ENCODE measurements at regions not wholly inside any gene's neighbourhood (a gene's known extent, or its start where the extent isn't known, plus 50 kb on each side); places are given as distances from the start of the nearest gene placed in this dataset.

- Histone ChIP-seq H3K4me3 (ENCODE audit: low read length in 2 of 2) (no peak overlapping the region), H3K9me3 (ENCODE audit: control insufficient read depth in 2 of 2, low read length in 2 of 2) (no peaks in the 10 kb centered on the region), H3K27me3 (ENCODE audit: control insufficient read depth in 2 of 2, insufficient read depth in 2 of 2, low read length in 2 of 2) (no peaks in the 10 kb centered on the region), H3K9ac (ENCODE audit: low read depth in 1 of 2, low read length in 2 of 2) (no peak overlapping the region), H3K4me1 (ENCODE audit: control insufficient read depth in 2 of 2, insufficient read depth in 2 of 2, low read length in 2 of 2) (no peaks in the 10 kb centered on the region), H3K36me3 (ENCODE audit: control insufficient read depth in 2 of 2, insufficient read depth in 2 of 2, low read length in 2 of 2) (no peaks in the 10 kb centered on the region), H3K27ac (ENCODE audit: low read depth in 2 of 2, low read length in 2 of 2) (no peak overlapping the region)
Measured at GRCh38 chr16:73265124-73265837, 217.4 kb upstream of the ZFHX3 start.

- Histone ChIP-seq H3K9me3 (ENCODE audit: control insufficient read depth in 2 of 2, low read length in 2 of 2) (no peaks in the 10 kb centered on the region), H3K36me3 (ENCODE audit: control insufficient read depth in 2 of 2, insufficient read depth in 2 of 2, low read length in 2 of 2) (no peaks in the 10 kb centered on the region), H3K27me3 (ENCODE audit: control insufficient read depth in 2 of 2, insufficient read depth in 2 of 2, low read length in 2 of 2) (no peaks in the 10 kb centered on the region), H3K27ac (ENCODE audit: low read depth in 2 of 2, low read length in 2 of 2) (no peak overlapping the region), H3K4me3 (ENCODE audit: low read length in 2 of 2) (no peak overlapping the region), H3K4me1 (ENCODE audit: control insufficient read depth in 2 of 2, insufficient read depth in 2 of 2, low read length in 2 of 2) (no peaks in the 10 kb centered on the region), H3K9ac (ENCODE audit: low read depth in 1 of 2, low read length in 2 of 2) (no peak overlapping the region)
Measured at GRCh38 chr16:73262931-73263330, 215.0 kb upstream of the ZFHX3 start.

GRCh38 chr16:73255031-73255430, 207.1 kb upstream of the ZFHX3 start:
- H3K27ac ChIP-seq (ENCODE audit: low read depth in 2 of 2, low read length in 2 of 2): no peak overlapping the region
- H3K27me3 ChIP-seq (ENCODE audit: control insufficient read depth in 2 of 2, insufficient read depth in 2 of 2, low read length in 2 of 2): no peaks in the 10 kb centered on the region

GRCh38 chr16:73253922-73254480, 206.1 kb upstream of the ZFHX3 start:
- H3K36me3 ChIP-seq (ENCODE audit: control insufficient read depth in 2 of 2, insufficient read depth in 2 of 2, low read length in 2 of 2): no peaks in the 10 kb centered on the region
- H3K4me1 ChIP-seq (ENCODE audit: control insufficient read depth in 2 of 2, insufficient read depth in 2 of 2, low read length in 2 of 2): peaks cover 7% of the 10 kb centered on the region in 2 donors
- no peak overlapping the region for H3K4me3 ChIP-seq (ENCODE audit: low read length in 2 of 2)
- H3K27me3 ChIP-seq (ENCODE audit: control insufficient read depth in 2 of 2, insufficient read depth in 2 of 2, low read length in 2 of 2): no peaks in the 10 kb centered on the region
- no peak overlapping the region for H3K27ac ChIP-seq (ENCODE audit: low read depth in 2 of 2, low read length in 2 of 2)
- H3K9me3 ChIP-seq (ENCODE audit: control insufficient read depth in 2 of 2, low read length in 2 of 2): no peaks in the 10 kb centered on the region
- no peak overlapping the region for H3K9ac ChIP-seq (ENCODE audit: low read depth in 1 of 2, low read length in 2 of 2)

More at GRCh38 chr16:73255031-73255430, 207.1 kb upstream of the ZFHX3 start:
- H3K9ac ChIP-seq (ENCODE audit: low read depth in 1 of 2, low read length in 2 of 2): no peak overlapping the region
- H3K9me3 ChIP-seq (ENCODE audit: control insufficient read depth in 2 of 2, low read length in 2 of 2): no peaks in the 10 kb centered on the region
- peaks cover 7% of the 10 kb centered on the region in 2 donors for H3K4me1 ChIP-seq (ENCODE audit: control insufficient read depth in 2 of 2, insufficient read depth in 2 of 2, low read length in 2 of 2)
- H3K4me3 ChIP-seq (ENCODE audit: low read length in 2 of 2): no peak overlapping the region
- no peaks in the 10 kb centered on the region for H3K36me3 ChIP-seq (ENCODE audit: control insufficient read depth in 2 of 2, insufficient read depth in 2 of 2, low read length in 2 of 2)

GRCh38 chr16:73252446-73252845, 204.5 kb upstream of the ZFHX3 start:
- Histone ChIP-seq H3K4me3 (ENCODE audit: low read length in 2 of 2) (no peak overlapping the region), H3K27me3 (ENCODE audit: control insufficient read depth in 2 of 2, insufficient read depth in 2 of 2, low read length in 2 of 2) (no peaks in the 10 kb centered on the region), H3K9me3 (ENCODE audit: control insufficient read depth in 2 of 2, low read length in 2 of 2) (no peaks in the 10 kb centered on the region), H3K4me1 (ENCODE audit: control insufficient read depth in 2 of 2, insufficient read depth in 2 of 2, low read length in 2 of 2) (peaks cover 7% of the 10 kb centered on the region in 2 donors), H3K27ac (ENCODE audit: low read depth in 2 of 2, low read length in 2 of 2) (no peak overlapping the region), H3K9ac (ENCODE audit: low read depth in 1 of 2, low read length in 2 of 2) (no peak overlapping the region), H3K36me3 (ENCODE audit: control insufficient read depth in 2 of 2, insufficient read depth in 2 of 2, low read length in 2 of 2) (no peaks in the 10 kb centered on the region)

- Histone ChIP-seq H3K4me3 (ENCODE audit: low read length in 2 of 2) (no peak overlapping the region), H3K9ac (ENCODE audit: low read depth in 1 of 2, low read length in 2 of 2) (no peak overlapping the region), H3K4me1 (ENCODE audit: control insufficient read depth in 2 of 2, insufficient read depth in 2 of 2, low read length in 2 of 2) (peaks cover 7% of the 10 kb centered on the region in 2 donors), H3K36me3 (ENCODE audit: control insufficient read depth in 2 of 2, insufficient read depth in 2 of 2, low read length in 2 of 2) (no peaks in the 10 kb centered on the region), H3K27ac (ENCODE audit: low read depth in 2 of 2, low read length in 2 of 2) (no peak overlapping the region), H3K27me3 (ENCODE audit: control insufficient read depth in 2 of 2, insufficient read depth in 2 of 2, low read length in 2 of 2) (no peaks in the 10 kb centered on the region), H3K9me3 (ENCODE audit: control insufficient read depth in 2 of 2, low read length in 2 of 2) (no peaks in the 10 kb centered on the region)
Measured at GRCh38 chr16:73251608-73252007, 203.7 kb upstream of the ZFHX3 start.

GRCh38 chr16:73248316-73248715, 200.4 kb upstream of the ZFHX3 start:
- H3K36me3 ChIP-seq (ENCODE audit: control insufficient read depth in 2 of 2, insufficient read depth in 2 of 2, low read length in 2 of 2): no peaks in the 10 kb centered on the region
- H3K4me1 ChIP-seq (ENCODE audit: control insufficient read depth in 2 of 2, insufficient read depth in 2 of 2, low read length in 2 of 2): no peaks in the 10 kb centered on the region
- H3K27me3 ChIP-seq (ENCODE audit: control insufficient read depth in 2 of 2, insufficient read depth in 2 of 2, low read length in 2 of 2): no peaks in the 10 kb centered on the region
- no peak overlapping the region for H3K9ac ChIP-seq (ENCODE audit: low read depth in 1 of 2, low read length in 2 of 2)
- H3K9me3 ChIP-seq (ENCODE audit: control insufficient read depth in 2 of 2, low read length in 2 of 2): no peaks in the 10 kb centered on the region
- no peak overlapping the region for H3K27ac ChIP-seq (ENCODE audit: low read depth in 2 of 2, low read length in 2 of 2)
- no peak overlapping the region for H3K4me3 ChIP-seq (ENCODE audit: low read length in 2 of 2)

- H3K36me3 ChIP-seq (ENCODE audit: control insufficient read depth in 2 of 2, insufficient read depth in 2 of 2, low read length in 2 of 2): no peaks in the 10 kb centered on the region
- no peaks in the 10 kb centered on the region for H3K27me3 ChIP-seq (ENCODE audit: control insufficient read depth in 2 of 2, insufficient read depth in 2 of 2, low read length in 2 of 2)
- H3K4me3 ChIP-seq (ENCODE audit: low read length in 2 of 2): no peak overlapping the region
- H3K27ac ChIP-seq (ENCODE audit: low read depth in 2 of 2, low read length in 2 of 2): no peak overlapping the region
- no peaks in the 10 kb centered on the region for H3K4me1 ChIP-seq (ENCODE audit: control insufficient read depth in 2 of 2, insufficient read depth in 2 of 2, low read length in 2 of 2)
- no peaks in the 10 kb centered on the region for H3K9me3 ChIP-seq (ENCODE audit: control insufficient read depth in 2 of 2, low read length in 2 of 2)
- H3K9ac ChIP-seq (ENCODE audit: low read depth in 1 of 2, low read length in 2 of 2): no peak overlapping the region
Measured at GRCh38 chr16:73240920-73241319, 193.0 kb upstream of the ZFHX3 start.

- H3K27ac ChIP-seq (ENCODE audit: low read depth in 2 of 2, low read length in 2 of 2): no peak overlapping the region
- H3K4me1 ChIP-seq (ENCODE audit: control insufficient read depth in 2 of 2, insufficient read depth in 2 of 2, low read length in 2 of 2): no peaks in the 10 kb centered on the region
- H3K9ac ChIP-seq (ENCODE audit: low read depth in 1 of 2, low read length in 2 of 2): no peak overlapping the region
- no peak overlapping the region for H3K4me3 ChIP-seq (ENCODE audit: low read length in 2 of 2)
- no peaks in the 10 kb centered on the region for H3K27me3 ChIP-seq (ENCODE audit: control insufficient read depth in 2 of 2, insufficient read depth in 2 of 2, low read length in 2 of 2)
- H3K36me3 ChIP-seq (ENCODE audit: control insufficient read depth in 2 of 2, insufficient read depth in 2 of 2, low read length in 2 of 2): no peaks in the 10 kb centered on the region
- no peaks in the 10 kb centered on the region for H3K9me3 ChIP-seq (ENCODE audit: control insufficient read depth in 2 of 2, low read length in 2 of 2)
Measured at GRCh38 chr16:73237601-73238000, 189.7 kb upstream of the ZFHX3 start.

- no peaks in the 10 kb centered on the region for H3K9me3 ChIP-seq (ENCODE audit: control insufficient read depth in 2 of 2, low read length in 2 of 2)
- H3K4me1 ChIP-seq (ENCODE audit: control insufficient read depth in 2 of 2, insufficient read depth in 2 of 2, low read length in 2 of 2): no peaks in the 10 kb centered on the region
- H3K36me3 ChIP-seq (ENCODE audit: control insufficient read depth in 2 of 2, insufficient read depth in 2 of 2, low read length in 2 of 2): no peaks in the 10 kb centered on the region
- H3K27ac ChIP-seq (ENCODE audit: low read depth in 2 of 2, low read length in 2 of 2): no peak overlapping the region
- no peaks in the 10 kb centered on the region for H3K27me3 ChIP-seq (ENCODE audit: control insufficient read depth in 2 of 2, insufficient read depth in 2 of 2, low read length in 2 of 2)
- no peak overlapping the region for H3K9ac ChIP-seq (ENCODE audit: low read depth in 1 of 2, low read length in 2 of 2)
- no peak overlapping the region for H3K4me3 ChIP-seq (ENCODE audit: low read length in 2 of 2)
Measured at GRCh38 chr16:73234496-73234895, 186.6 kb upstream of the ZFHX3 start.
